SKM-1 treated with dmso at 0.1 percent for 144 hours (cell line): ENCODE measurements at regions not wholly inside any gene's neighbourhood (a gene's known extent, or its start where the extent isn't known, plus 50 kb on each side); places are given as distances from the start of the nearest gene placed in this dataset.
"Not testable (repeated sequence)": the region's sequence is repeated elsewhere in the genome, so short reads cannot be mapped to it uniquely, and the experiment has no call there.

Experiments used
- DNase-seq: peaks from one replicate; lab custom pipeline; 2025; ENCODE audit not compliant: unreplicated experiment; lab: John Stamatoyannopoulos, UW

GRCh38 chr6:135703007-135703406 lies 148.5 kb upstream of the PDE7B start:
- DNase-seq = peak; percentile 52

- peak; percentile 86 for DNase-seq
Observed at GRCh38 chr6:135703621-135704020, 147.9 kb upstream of the PDE7B start.

DNA sequence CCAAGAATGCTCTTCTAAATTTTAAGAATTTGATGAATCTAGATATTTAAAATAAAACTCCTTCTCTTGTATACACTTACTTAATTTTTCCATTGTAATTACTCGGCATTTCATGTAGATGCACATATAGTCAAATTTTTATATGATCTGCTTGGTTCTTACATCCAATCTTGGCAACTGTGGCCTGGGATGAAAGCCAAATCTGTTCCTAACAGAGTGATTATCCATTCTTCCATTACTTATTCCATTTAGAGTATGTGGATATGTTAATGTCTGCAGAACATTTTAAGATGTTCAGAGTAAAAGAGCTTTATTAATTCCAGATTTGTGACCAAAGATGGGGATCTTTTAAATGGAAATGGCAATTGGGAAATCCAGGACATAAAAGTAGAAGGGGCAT lies 144.1 kb upstream of the PDE7B start:
- DNase-seq = no peak

- DNase-seq = no peak
Observed at GRCh38 chr6:135710042-135710441, 141.5 kb upstream of the PDE7B start.

DNA sequence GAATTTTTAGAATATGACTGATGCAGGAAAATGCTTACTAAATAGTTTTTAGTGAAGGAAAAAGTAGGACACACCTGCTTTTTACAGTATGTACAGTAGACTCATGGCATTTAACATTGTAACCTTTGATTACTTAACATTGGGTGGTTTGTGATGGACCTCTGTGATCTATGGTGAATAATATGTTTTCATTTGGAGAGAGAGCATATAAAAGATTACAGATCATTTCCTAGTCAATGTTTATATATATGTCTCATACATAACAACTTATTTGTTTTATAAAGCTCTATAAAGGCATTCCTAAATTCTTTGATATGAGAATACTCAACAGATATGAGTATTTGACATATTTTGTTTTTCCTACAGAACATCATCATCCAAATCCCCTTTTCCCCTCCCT lies 129.3 kb upstream of the PDE7B start:
- DNase-seq = no peak

- no peak for DNase-seq
Observed at GRCh38 chr6:135722679-135723078, 128.8 kb upstream of the PDE7B start.

DNA sequence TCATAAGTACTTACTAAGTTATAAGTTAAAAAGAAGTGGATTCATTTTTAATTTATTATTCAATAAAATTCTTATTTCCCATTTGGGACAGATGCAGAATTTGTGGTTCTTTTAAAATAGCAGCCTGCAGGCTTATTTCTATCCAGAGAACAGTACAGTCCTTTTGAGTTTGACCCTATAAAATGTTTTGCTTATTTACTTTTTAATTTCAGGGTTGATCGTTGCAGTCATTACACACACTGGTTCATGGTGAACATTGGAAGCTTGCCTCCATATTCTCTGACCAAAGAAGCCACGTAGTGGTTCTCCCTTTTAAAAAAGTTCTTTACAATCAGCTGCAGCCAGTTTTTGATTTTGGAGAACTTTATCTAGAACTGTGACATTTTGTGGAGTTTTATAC lies 122.9 kb upstream of the PDE7B start:
- DNase-seq = no peak

GRCh38 chr6:135731116-135731515 lies 120.4 kb upstream of the PDE7B start:
- DNase-seq = no peak

DNA sequence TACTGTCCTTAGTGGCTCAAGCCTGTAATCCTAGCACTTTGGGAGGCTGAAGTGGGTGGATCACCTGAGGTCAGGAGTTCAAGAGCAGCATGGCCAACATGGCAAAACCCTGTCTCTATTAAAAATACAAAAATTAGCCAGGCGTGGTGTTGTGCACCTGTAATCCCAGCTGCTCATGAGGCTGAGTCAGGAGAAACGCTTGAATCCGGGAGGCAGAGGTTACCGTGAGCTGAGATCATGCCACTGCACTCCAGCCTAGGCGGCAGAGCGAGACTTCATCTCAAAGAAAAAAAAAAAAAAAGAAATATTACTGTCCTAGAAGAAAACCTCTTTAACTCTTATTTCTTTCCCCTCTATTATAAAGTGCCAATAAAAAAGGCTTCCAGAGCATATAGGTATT lies 115.2 kb upstream of the PDE7B start:
- DNase-seq = not testable (repeated sequence)

DNA sequence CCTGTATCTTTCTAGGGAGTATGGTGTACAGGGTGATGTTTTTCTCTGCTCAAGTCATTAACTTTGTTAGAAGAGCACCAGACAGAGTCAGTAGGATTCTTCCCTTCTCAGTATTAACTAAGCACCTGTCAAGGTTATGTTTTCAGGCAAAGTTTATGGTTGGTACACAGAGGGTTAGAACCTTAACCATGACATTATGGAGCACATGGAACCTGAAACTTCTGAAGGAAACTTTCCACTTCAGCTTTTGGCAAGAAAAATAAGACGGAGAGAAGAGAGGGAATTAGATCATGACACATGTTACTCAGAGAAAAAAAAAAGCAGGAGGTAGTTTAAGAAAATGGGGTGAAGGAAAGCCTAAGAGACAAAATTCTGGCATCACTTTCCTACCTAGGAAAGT lies 112.9 kb upstream of the PDE7B start:
- DNase-seq = no peak

DNA sequence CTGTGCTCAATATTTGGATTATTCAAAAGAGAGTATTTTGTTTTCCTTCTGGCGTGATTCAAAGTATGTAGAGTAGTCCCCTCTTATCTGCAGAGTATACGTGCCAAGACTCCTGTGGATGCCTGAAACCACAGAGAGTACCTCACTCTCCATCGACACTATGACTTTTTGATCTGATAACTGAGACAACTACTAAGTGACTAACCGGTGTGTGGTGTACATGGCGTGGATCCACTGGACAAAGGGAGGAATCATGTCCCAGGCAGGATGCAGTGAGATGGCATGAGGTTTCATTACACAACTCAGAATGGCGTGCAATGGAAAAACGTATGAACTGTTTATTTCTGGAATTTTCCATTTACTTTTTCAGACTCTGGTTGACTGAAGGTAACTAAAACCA lies 112.2 kb upstream of the PDE7B start:
- DNase-seq = no peak

DNA sequence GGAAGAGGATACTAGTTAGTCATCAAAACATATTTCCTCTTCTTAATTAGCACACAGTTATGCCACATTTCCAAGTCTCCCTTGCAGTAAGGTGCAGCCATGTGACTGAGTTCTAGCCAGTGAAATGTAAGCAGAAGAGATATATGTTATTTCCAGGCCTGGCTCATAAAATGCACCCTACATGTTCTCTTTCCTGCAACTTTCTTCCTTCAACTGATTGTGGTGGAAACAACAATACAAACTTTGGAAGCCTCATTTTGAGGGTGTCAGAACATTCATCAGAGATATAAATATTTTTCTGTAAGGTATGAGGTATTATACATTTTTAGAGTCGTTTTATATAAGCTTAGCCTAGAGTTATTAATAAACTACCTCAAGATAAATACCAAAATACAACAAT lies 110.9 kb upstream of the PDE7B start:
- no peak for DNase-seq

- DNase-seq = no peak
Observed at GRCh38 chr6:135743476-135743875, 108.0 kb upstream of the PDE7B start.

DNA sequence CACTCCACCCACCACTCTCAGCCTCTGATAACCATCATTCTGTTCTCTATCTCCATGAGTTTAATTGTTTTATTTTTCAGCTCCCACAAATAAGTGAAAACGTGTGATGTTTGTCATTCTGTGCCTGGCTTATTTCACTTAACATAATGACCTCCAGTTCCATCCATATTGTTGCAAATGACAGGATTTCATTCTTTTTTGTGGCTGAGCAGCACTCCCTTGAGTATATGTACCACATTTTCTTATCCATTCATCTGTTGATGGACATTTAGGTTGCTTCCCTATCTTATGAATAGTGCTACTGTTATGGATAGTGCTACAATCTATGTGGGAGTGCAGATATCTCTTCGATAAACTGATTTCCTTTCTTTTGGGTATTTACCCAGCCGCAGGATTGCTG lies 103.3 kb upstream of the PDE7B start:
- DNase-seq = no peak

DNA sequence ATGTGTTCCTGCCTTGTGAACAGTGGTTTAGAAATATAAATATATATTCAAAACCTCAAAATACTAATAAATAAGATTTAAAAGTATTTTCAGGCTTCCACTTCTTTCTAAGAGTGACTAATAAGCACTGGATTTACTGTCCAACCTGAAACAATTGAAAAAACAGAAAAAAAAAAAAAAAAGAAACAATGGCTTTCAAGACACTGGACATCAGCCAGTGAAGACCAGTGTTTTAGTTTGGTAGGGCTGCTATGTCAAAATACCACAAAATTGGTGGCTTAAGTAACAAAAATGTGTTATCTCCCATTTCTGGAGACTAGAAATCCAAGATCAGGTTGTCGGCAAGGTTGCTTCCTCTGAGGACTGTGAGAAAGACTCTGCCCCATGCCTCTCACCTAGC lies 101.4 kb upstream of the PDE7B start:
- DNase-seq = no peak

DNA sequence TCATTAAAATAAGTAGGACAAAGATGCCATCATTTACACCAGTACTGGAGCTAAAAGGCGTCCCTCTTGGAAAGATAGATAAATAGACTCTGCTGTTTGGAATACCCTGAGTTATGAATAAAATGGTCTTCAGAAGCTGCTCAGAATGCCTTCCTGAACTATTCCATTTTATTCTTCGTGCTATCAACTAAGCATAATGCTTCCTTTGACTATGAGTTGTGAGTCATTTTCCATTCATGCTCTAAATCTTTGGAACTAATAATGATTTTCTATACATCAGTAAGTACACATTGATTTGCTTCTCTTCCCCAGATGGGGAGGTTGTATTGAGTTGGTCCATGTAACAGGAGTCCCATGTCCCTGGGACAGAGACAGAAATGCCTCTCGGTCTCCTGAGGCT lies 98.3 kb upstream of the PDE7B start:
- DNase-seq = no peak

DNA sequence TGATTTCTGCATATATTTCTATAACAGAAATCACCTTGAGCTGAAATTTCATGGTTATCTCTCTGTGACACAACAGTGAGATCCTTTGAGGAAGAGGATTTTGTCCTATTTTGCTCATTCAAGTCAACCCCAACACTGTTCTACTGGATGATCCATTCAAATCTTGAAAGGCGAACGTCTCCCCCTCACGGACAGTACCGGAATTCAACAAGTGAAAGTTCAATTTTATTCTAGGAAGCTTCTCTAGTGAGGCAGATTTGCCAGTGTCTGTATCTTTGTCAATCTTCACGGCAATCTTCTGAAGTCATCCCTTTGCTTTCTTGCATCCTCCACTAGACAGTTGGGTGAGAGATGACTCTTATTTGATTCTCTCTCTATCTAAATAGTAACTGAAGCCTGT lies 91.7 kb upstream of the PDE7B start:
- DNase-seq = no peak

GRCh38 chr6:135774006-135774405 lies 77.5 kb upstream of the PDE7B start:
- no peak for DNase-seq

GRCh38 chr6:135779213-135779612 lies 72.3 kb upstream of the PDE7B start:
- DNase-seq = no peak

DNA sequence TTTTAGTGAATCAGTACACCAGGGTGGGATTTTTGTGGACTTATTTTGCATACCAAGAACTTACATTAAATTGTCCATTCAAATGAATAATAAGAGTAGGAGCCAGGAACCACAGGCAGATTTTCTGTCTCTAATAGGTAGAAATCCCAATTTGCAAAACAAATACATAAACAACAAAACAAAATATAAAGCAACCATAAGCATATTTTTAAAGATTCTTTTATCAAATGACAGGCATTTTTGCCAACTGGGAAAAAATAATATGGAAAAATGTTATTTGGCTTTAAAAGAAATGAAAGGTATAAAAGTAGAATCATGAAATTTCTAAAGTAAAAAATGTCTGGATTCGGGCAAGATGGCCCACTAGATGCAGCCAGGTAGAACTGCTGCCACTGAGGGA lies 71.2 kb upstream of the PDE7B start:
- no peak for DNase-seq

- DNase-seq = no peak
Observed at GRCh38 chr6:135782546-135782945, 69.0 kb upstream of the PDE7B start.

GRCh38 chr6:135784507-135784906 lies 67.0 kb upstream of the PDE7B start:
- no peak for DNase-seq

DNA sequence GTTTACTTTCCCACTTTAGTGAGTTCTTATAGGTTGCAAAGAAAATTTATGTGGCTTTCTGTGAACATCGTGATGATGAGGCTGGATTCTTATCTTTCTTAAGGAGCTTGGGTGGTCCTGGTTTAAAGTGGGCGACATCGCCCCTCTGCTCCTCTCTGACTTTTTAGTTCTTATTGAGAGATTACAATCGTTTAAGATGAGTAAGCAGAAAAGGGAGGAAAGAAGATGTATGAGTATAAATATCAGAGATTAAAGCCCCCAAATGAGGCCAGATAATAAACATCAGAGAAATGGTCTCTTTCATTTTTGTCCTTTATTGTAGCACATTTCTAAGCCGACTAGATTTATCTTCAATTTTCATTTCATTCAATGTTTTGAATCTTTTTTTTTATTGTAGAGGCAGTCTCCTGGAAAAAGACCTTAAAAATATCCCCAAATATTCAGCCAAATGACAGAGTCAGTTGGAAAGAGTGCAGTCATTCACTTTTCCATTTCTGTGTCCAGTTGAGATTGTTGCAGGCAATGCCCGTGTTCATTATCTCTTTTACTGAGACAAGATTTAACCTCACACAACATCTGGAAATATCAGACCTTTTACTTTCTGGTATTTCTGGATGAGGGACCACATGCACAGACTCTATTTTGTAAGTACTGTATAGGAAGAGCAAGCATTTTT lies 62.0 kb upstream of the PDE7B start:
- no peak for DNase-seq

- no peak for DNase-seq
Observed at GRCh38 chr6:135791441-135791840, 60.1 kb upstream of the PDE7B start.
